Neural progenitor cell (in vitro differentiated cells): ENCODE measurements at regions not wholly inside any gene's neighbourhood (a gene's known extent, or its start where the extent isn't known, plus 50 kb on each side); places are given as distances from the start of the nearest gene placed in this dataset.

Experiments
- DNase-seq: peaks from one replicate; pipeline ENCODE4 v3.0.0-alpha.2; 2016; ENCODE audit warnings: low spot score
- H2AFZ ChIP-seq: fragments of 200-600 bp; sonication (generic); replicated peaks from 2 replicates; pipeline ENCODE4 v1.6.1; 2016; ENCODE audit warnings: antibody characterized with exemption
- H3F3A ChIP-seq: fragments of 200-600 bp; sonication (generic); 2 replicates; pipeline ENCODE4 v1.6.1; 2016; ENCODE audit warnings: antibody characterized with exemption, low read depth
- H3K27ac ChIP-seq: fragments of 200-600 bp; sonication (generic); 2 replicates; pipeline ENCODE4 v1.5.1; 2016; ENCODE audit warnings: mild to moderate bottlenecking
- H3K27me3 ChIP-seq: fragments of 200-600 bp; sonication (generic); 2 replicates; pipeline ENCODE4 v1.6.1; 2016; ENCODE audit warnings: mild to moderate bottlenecking, moderate library complexity
- H3K36me3 ChIP-seq: fragments of 200-600 bp; sonication (generic); 2 replicates; pipeline ENCODE4 v1.5.1; 2016
- H3K4me1 ChIP-seq: fragments of 200-600 bp; sonication (generic); 2 replicates; pipeline ENCODE4 v1.6.1; 2016; ENCODE audit warnings: mixed run types
- H3K4me2 ChIP-seq: fragments of 200-600 bp; sonication (generic); 2 replicates; pipeline ENCODE4 v1.6.1; 2016
- H3K4me3 ChIP-seq: fragments of 200-600 bp; sonication (generic); 2 replicates; pipeline ENCODE4 v1.5.1; 2016
- H3K79me2 ChIP-seq: fragments of 200-600 bp; sonication (generic); 2 replicates; pipeline ENCODE4 v1.6.1; 2016; ENCODE audit warnings: low read depth
- H3K9ac ChIP-seq: fragments of 200-600 bp; sonication (generic); 2 replicates; pipeline ENCODE4 v1.6.1; 2016
- H3K9me3 ChIP-seq: fragments of 200-600 bp; sonication (generic); 2 replicates; pipeline ENCODE4 v1.5.1; 2016; ENCODE audit warnings: low read depth
- H4K20me1 ChIP-seq: fragments of 200-600 bp; sonication (generic); 2 replicates; pipeline ENCODE4 v1.6.1; 2016; ENCODE audit warnings: low read depth
- H3K27ac Mint-ChIP-seq: 3 replicates; pipeline ENCODE4 v1.8.0; 2021; ENCODE audit warnings: mixed read lengths
- H3K27me3 Mint-ChIP-seq: 2 replicates; pipeline ENCODE4 v1.8.0; 2022; ENCODE audit warnings: low read depth, mild to moderate bottlenecking, inconsistent platforms, moderate library complexity, mixed read lengths; ENCODE audit not compliant: insufficient read depth
- H3K36me3 Mint-ChIP-seq: 3 replicates; pipeline ENCODE4 v1.8.0; 2021; ENCODE audit warnings: mixed read lengths
- H3K4me1 Mint-ChIP-seq: 3 replicates; pipeline ENCODE4 v1.8.0; 2021; ENCODE audit warnings: mixed read lengths
- H3K4me3 Mint-ChIP-seq: 3 replicates; pipeline ENCODE4 v1.8.0; 2021; ENCODE audit warnings: mild to moderate bottlenecking, moderate library complexity, mixed read lengths
- H3K9me3 Mint-ChIP-seq: 3 replicates; pipeline ENCODE4 v1.8.0; 2020; ENCODE audit warnings: mixed read lengths
- CTCF ChIP-seq: fragments of 200-600 bp; sonication (generic); IDR thresholded peaks from 2 replicates; pipeline ENCODE4 v1.5.1; 2017; ENCODE audit warnings: antibody characterized with exemption, mild to moderate bottlenecking
- EZH2 ChIP-seq: fragments of 200-600 bp; sonication (generic); IDR thresholded peaks from 2 replicates; pipeline ENCODE4 v1.6.1; 2017; ENCODE audit warnings: antibody characterized with exemption, mild to moderate bottlenecking, moderate library complexity
- EZH2phosphoT487 ChIP-seq: fragments of 200-600 bp; sonication (generic); IDR thresholded peaks from 2 replicates; pipeline ENCODE4 v1.6.1; 2017; ENCODE audit warnings: antibody characterized with exemption

GRCh38 chr2:52916981-52917380, 850.6 kb upstream of the CHAC2 start:
- Histone ChIP-seq H2AFZ (peak overlapping the region; percentile 31), H3K27me3 (no peaks in the 10 kb centered on the region), H4K20me1 (no peaks in the 10 kb centered on the region), H3K27ac (no peak overlapping the region), H3K4me3 (no peak overlapping the region), H3K79me2 (no peaks in the 10 kb centered on the region), H3K4me1 (no peaks in the 10 kb centered on the region), H3F3A (no peaks in the 10 kb centered on the region), H3K9ac (no peak overlapping the region), H3K9me3 (no peaks in the 10 kb centered on the region), H3K36me3 (no peaks in the 10 kb centered on the region), H3K4me2 (no peak overlapping the region)
- Mint-ChIP-seq H3K4me3 (no peak overlapping the region), H3K36me3 (no peaks in the 10 kb centered on the region), H3K4me1 (no peaks in the 10 kb centered on the region), H3K27ac (no peak overlapping the region), H3K9me3 (no peaks in the 10 kb centered on the region), H3K27me3 (no peaks in the 10 kb centered on the region)
- TF ChIP-seq CTCF = no peak
- no peak for TF ChIP-seq EZH2
- no peak for TF ChIP-seq EZH2phosphoT487
- no peak for DNase-seq

- H3K9ac ChIP-seq = no peak overlapping the region
- H3K27me3 ChIP-seq = no peaks in the 10 kb centered on the region
- no peaks in the 10 kb centered on the region for H3K79me2 ChIP-seq
- no peaks in the 10 kb centered on the region for H4K20me1 ChIP-seq
- H3K9me3 ChIP-seq = no peaks in the 10 kb centered on the region
- peaks cover 4% of the 10 kb centered on the region for H3K4me1 Mint-ChIP-seq
- H3K27ac Mint-ChIP-seq = no peak overlapping the region
- H3K4me3 ChIP-seq = no peak overlapping the region
- H3K36me3 ChIP-seq = no peaks in the 10 kb centered on the region
- H3K4me1 ChIP-seq = no peaks in the 10 kb centered on the region
- no peaks in the 10 kb centered on the region for H3F3A ChIP-seq
- H3K27me3 Mint-ChIP-seq = no peaks in the 10 kb centered on the region
- peaks cover 11% of the 10 kb centered on the region for H3K9me3 Mint-ChIP-seq
- DNase-seq = no peak
- H3K36me3 Mint-ChIP-seq = no peaks in the 10 kb centered on the region
- TF ChIP-seq EZH2phosphoT487 (no peak), EZH2 (no peak), CTCF (no peak)
- H3K4me3 Mint-ChIP-seq = no peak overlapping the region
- no peak overlapping the region for H2AFZ ChIP-seq
- H3K27ac ChIP-seq = no peak overlapping the region
- no peak overlapping the region for H3K4me2 ChIP-seq
Observed at GRCh38 chr2:52904355-52904891, 863.2 kb upstream of the CHAC2 start.

GRCh38 chr2:52897511-52898044, 870.0 kb upstream of the CHAC2 start:
- peaks cover 6% of the 10 kb centered on the region for H3K9me3 ChIP-seq
- Mint-ChIP-seq H3K4me3 (no peak overlapping the region), H3K36me3 (no peaks in the 10 kb centered on the region), H3K27ac (no peak overlapping the region), H3K4me1 (no peaks in the 10 kb centered on the region), H3K27me3 (no peaks in the 10 kb centered on the region), H3K9me3 (peaks cover 9% of the 10 kb centered on the region)
- H2AFZ ChIP-seq = no peak overlapping the region
- TF ChIP-seq EZH2phosphoT487 (no peak), CTCF (no peak), EZH2 (no peak)
- H3K27ac ChIP-seq = peak overlapping the region; percentile 36
- H4K20me1 ChIP-seq = no peaks in the 10 kb centered on the region
- no peaks in the 10 kb centered on the region for H3F3A ChIP-seq
- no peaks in the 10 kb centered on the region for H3K79me2 ChIP-seq
- no peak overlapping the region for H3K9ac ChIP-seq
- peak; percentile 33 for DNase-seq
- peaks cover 18% of the 10 kb centered on the region for H3K4me1 ChIP-seq
- H3K4me3 ChIP-seq = no peak overlapping the region
- H3K27me3 ChIP-seq = no peaks in the 10 kb centered on the region
- peak overlapping the region; percentile 29 for H3K4me2 ChIP-seq
- no peaks in the 10 kb centered on the region for H3K36me3 ChIP-seq
